H1 (cell line): ENCODE measurements at regions not wholly inside any gene's neighbourhood (a gene's known extent, or its start where the extent isn't known, plus 50 kb on each side); places are given as distances from the start of the nearest gene placed in this dataset.

Experiments used
- CTCF ChIA-PET: fragments of 300-600 bp; sonication (Branson Sonifier 250); formaldehyde crosslinking; loops from one replicate; lab custom pipeline; 2021; ENCODE audit not compliant: partially characterized antibody; lab: Charles Lee
- POLR2A ChIA-PET: fragments of 300-600 bp; sonication (Branson Sonifier 250); formaldehyde crosslinking; loops from one replicate; lab custom pipeline; 2021; ENCODE audit warnings: inconsistent platforms; ENCODE audit not compliant: partially characterized antibody; lab: Charles Lee
- DNase-seq, 2 experiments: peaks; one replicate each; pipeline versions ENCODE4 v3.0.0 to v3.0.0-alpha.2; 2010 to 2022; ENCODE audit warnings: low spot score in 2 of 2, low read depth in 1 of 2, mixed read lengths in 1 of 2
- FAIRE-seq: peaks from 2 replicates; lab custom pipeline; 2011; peaks lifted over from hg19 to GRCh38; lab: Jason Lieb, UNC
- H2AFZ ChIP-seq: 2 replicates; pipeline ENCODE4 v1.8.1; 2012; ENCODE audit warnings: low read length, inconsistent platforms
- H2AK5ac ChIP-seq: 2 replicates; pipeline ENCODE4 v1.6.1; 2013; ENCODE audit warnings: low read depth, low read length
- H2BK120ac ChIP-seq: replicated peaks from 2 replicates; pipeline ENCODE3; 2013; ENCODE audit warnings: low read depth, low read length, inconsistent platforms
- H2BK12ac ChIP-seq: 2 replicates; pipeline ENCODE4 v1.6.1; 2013; ENCODE audit warnings: low read depth, low read length
- H2BK15ac ChIP-seq: 2 replicates; pipeline ENCODE4 v1.6.1; 2013; ENCODE audit warnings: low read length
- H2BK20ac ChIP-seq: 2 replicates; pipeline ENCODE4 v1.6.1; 2013; ENCODE audit warnings: low read length
- H2BK5ac ChIP-seq: 2 replicates; pipeline ENCODE4 v1.6.1; 2013; ENCODE audit warnings: low read depth, low read length
- H3K14ac ChIP-seq: 2 replicates; pipeline ENCODE4 v1.6.1; 2013; ENCODE audit warnings: inconsistent platforms; ENCODE audit not compliant: insufficient read length
- H3K18ac ChIP-seq: 2 replicates; pipeline ENCODE4 v1.6.1; 2013; ENCODE audit warnings: low read length; ENCODE audit errors: extremely low read depth
- H3K23ac ChIP-seq: 2 replicates; pipeline ENCODE4 v1.6.1; 2013; ENCODE audit warnings: inconsistent platforms; ENCODE audit not compliant: insufficient read length
- H3K23me2 ChIP-seq: 2 replicates; pipeline ENCODE4 v1.6.1; 2013; ENCODE audit warnings: low read depth, low read length
- H3K27ac ChIP-seq: 2 replicates; pipeline ENCODE4 v1.6.1; 2011; ENCODE audit warnings: low read depth, low read length, inconsistent platforms
- H3K27me3 ChIP-seq, 4 experiments: replicated peaks in 1 of 4; 1 replicate in 1 of 4; 2 replicates in 3 of 4; pipeline versions ENCODE4 v1.6.1 to v1.8.1; 2011 to 2013; ENCODE audit warnings: low read length in 3 of 4, mild to moderate bottlenecking in 3 of 4, inconsistent platforms in 2 of 4, mixed read lengths in 2 of 4, moderate library complexity in 1 of 4; ENCODE audit not compliant: control insufficient read depth in 3 of 4, insufficient read depth in 3 of 4; ENCODE audit errors: extremely low read depth in 1 of 4
- H3K36me3 ChIP-seq, 4 experiments: 2 replicates each; pipeline versions ENCODE4 v1.6.1 to v1.8.1; 2011 to 2013; ENCODE audit warnings: mild to moderate bottlenecking in 4 of 4, low read length in 3 of 4, moderate library complexity in 2 of 4, control low read depth in 1 of 4, inconsistent platforms in 1 of 4; ENCODE audit not compliant: insufficient read depth in 4 of 4, control insufficient read depth in 2 of 4
- H3K4ac ChIP-seq: replicated peaks from 2 replicates; pipeline ENCODE3; 2013; ENCODE audit warnings: low read length, low read depth, mixed read lengths, inconsistent platforms; ENCODE audit not compliant: insufficient read length
- H3K4me1 ChIP-seq, 4 experiments: replicated peaks in 1 of 4; 1 replicate in 1 of 4; 2 replicates in 3 of 4; pipeline versions ENCODE4 v1.6.1 to v1.8.1; 2011 to 2013; ENCODE audit warnings: low read length in 3 of 4, inconsistent platforms in 2 of 4, mixed read lengths in 1 of 4; ENCODE audit not compliant: insufficient read depth in 4 of 4, control insufficient read depth in 3 of 4
- H3K4me2 ChIP-seq, 2 experiments: 2 replicates each; pipeline versions ENCODE4 v1.6.1 to v1.8.1; 2011 to 2013; ENCODE audit warnings: low read depth in 2 of 2, low read length in 2 of 2, control low read depth in 1 of 2, inconsistent platforms in 1 of 2, mild to moderate bottlenecking in 1 of 2; ENCODE audit not compliant: insufficient read depth in 1 of 2
- H3K4me3 ChIP-seq, 4 experiments: fragments of 200-600, 300-600 bp in 1 of 4; sonication (generic), shearing (Covaris generic), sonication (Bioruptor Twin) in 1 of 4; 2 replicates each; pipeline versions ENCODE4 v1.5.1 to v1.8.1; 2011 to 2016; ENCODE audit warnings: low read length in 4 of 4, low read depth in 3 of 4, control low read depth in 2 of 4, inconsistent platforms in 2 of 4, mild to moderate bottlenecking in 2 of 4, mixed read lengths in 1 of 4, moderate library complexity in 1 of 4; ENCODE audit not compliant: insufficient read depth in 2 of 4; ENCODE audit errors: extremely low read depth in 1 of 4
- H3K56ac ChIP-seq: replicated peaks from 2 replicates; pipeline ENCODE3; 2013; ENCODE audit warnings: low read depth, mild to moderate bottlenecking, mixed read lengths, low read length, inconsistent platforms; ENCODE audit not compliant: insufficient read length
- H3K79me1 ChIP-seq: 2 replicates; pipeline ENCODE4 v1.6.1; 2013; ENCODE audit warnings: low read depth, low read length, control low read depth
- H3K79me2 ChIP-seq, 2 experiments: 2 replicates each; pipeline versions ENCODE4 v1.6.1 to v1.8.1; 2012 to 2013; ENCODE audit warnings: low read length in 2 of 2, mild to moderate bottlenecking in 2 of 2, inconsistent platforms in 1 of 2; ENCODE audit not compliant: insufficient read depth in 2 of 2, control insufficient read depth in 1 of 2
- H3K9ac ChIP-seq, 4 experiments: replicated peaks in 1 of 4; 1 replicate in 1 of 4; 2 replicates in 3 of 4; pipeline versions ENCODE4 v1.6.1 to v1.8.1; 2011 to 2013; ENCODE audit warnings: low read depth in 3 of 4, low read length in 3 of 4, control low read depth in 2 of 4, mild to moderate bottlenecking in 2 of 4, moderate library complexity in 2 of 4, inconsistent platforms in 1 of 4; ENCODE audit errors: extremely low read depth in 1 of 4
- H3K9me3 ChIP-seq, 2 experiments: 2 replicates each; pipeline versions ENCODE4 v1.6.1 to v1.8.1; 2012 to 2013; ENCODE audit warnings: mild to moderate bottlenecking in 2 of 2, moderate library complexity in 2 of 2, control low read depth in 1 of 2, inconsistent platforms in 1 of 2, low read depth in 1 of 2, low read length in 1 of 2, mixed read lengths in 1 of 2; ENCODE audit not compliant: insufficient read depth in 2 of 2
- H4K20me1 ChIP-seq, 2 experiments: replicated peaks in 1 of 2; 2 replicates each; pipeline versions ENCODE3 to v1.8.1; 2011 to 2013; ENCODE audit warnings: inconsistent platforms in 2 of 2, low read length in 2 of 2, mild to moderate bottlenecking in 1 of 2; ENCODE audit not compliant: insufficient read depth in 2 of 2, control insufficient read depth in 1 of 2
- H4K5ac ChIP-seq: 2 replicates; pipeline ENCODE4 v1.6.1; 2013; ENCODE audit warnings: low read length, low read depth, mixed read lengths, inconsistent platforms; ENCODE audit not compliant: insufficient read length
- H4K8ac ChIP-seq: 2 replicates; pipeline ENCODE4 v1.8.0; 2013; ENCODE audit warnings: mild to moderate bottlenecking, moderate library complexity, low read length, inconsistent platforms; ENCODE audit not compliant: insufficient read depth; ENCODE audit errors: extremely low read depth
- H4K91ac ChIP-seq: replicated peaks from 2 replicates; pipeline ENCODE3; 2013; ENCODE audit warnings: low read length, mixed read lengths, inconsistent platforms; ENCODE audit not compliant: insufficient read length
- CREB1 ChIP-seq: IDR thresholded peaks from 2 replicates; pipeline ENCODE4 v1.6.1; 2012; ENCODE audit warnings: inconsistent platforms
- HDAC6 ChIP-seq: IDR thresholded peaks from one replicate; pipeline ENCODE4 v1.7.1; 2012; ENCODE audit warnings: low read depth, mild to moderate bottlenecking, inconsistent platforms, low read length, moderate library complexity
- JUN ChIP-seq: IDR thresholded peaks from 2 replicates; pipeline ENCODE4 v1.6.1; 2011; ENCODE audit warnings: low read depth, mild to moderate bottlenecking, improper control_type of control experiment, low read length
- KDM5A ChIP-seq: fragments of 200-600 bp; IDR thresholded peaks from 2 replicates; pipeline ENCODE4 v1.7.1; 2012; ENCODE audit warnings: mild to moderate bottlenecking, low read length, inconsistent platforms, mixed read lengths
- PHF8 ChIP-seq: fragments of 200-600 bp; sonication (generic); conservative IDR thresholded peaks from 2 replicates; pipeline ENCODE4 v1.7.1; 2012; ENCODE audit warnings: low read depth, mild to moderate bottlenecking, inconsistent platforms, low read length, moderate library complexity
- RNF2 ChIP-seq: fragments of 200-900, 300-1000 bp; sonication (generic); IDR thresholded peaks from 2 replicates; pipeline ENCODE4 v1.7.1; 2016; ENCODE audit warnings: borderline replicate concordance, low read depth, mild to moderate bottlenecking, antibody characterized with exemption, low read length; ENCODE audit not compliant: poor library complexity, severe bottlenecking; ENCODE audit errors: missing control alignments
- SIRT6 ChIP-seq: IDR thresholded peaks from one replicate; pipeline ENCODE4 v1.7.1; 2012; ENCODE audit warnings: low read length, inconsistent platforms
- SP1 ChIP-seq: IDR thresholded peaks from 2 replicates; pipeline ENCODE4 v1.6.1; 2011; ENCODE audit warnings: low read depth, low read length
- SP4 ChIP-seq: IDR thresholded peaks from 2 replicates; pipeline ENCODE4 v1.6.1; 2012; ENCODE audit warnings: low read length, inconsistent platforms
- SRF ChIP-seq: IDR thresholded peaks from 2 replicates; pipeline ENCODE4 v1.6.1; 2011; ENCODE audit warnings: mild to moderate bottlenecking, low read depth, low read length, moderate library complexity
- TEAD4 ChIP-seq: IDR thresholded peaks from 2 replicates; pipeline ENCODE4 v1.6.1; 2012; ENCODE audit warnings: low read depth, low read length, inconsistent platforms, mixed read lengths
- WGBS, 2 experiments: shearing (Covaris generic) in 1 of 2; methylation state at CpG; one replicate each; pipeline versions ENCODE4 v1.1.6 to v1.1.7; 2013 to 2015; ENCODE audit warnings: low lambda C conversion rate in 2 of 2, mixed read lengths in 2 of 2, inconsistent platforms in 1 of 2, low coverage in 1 of 2, missing lambda C conversion rate in 1 of 2; ENCODE audit not compliant: insufficient replicate concordance in 2 of 2, insufficient coverage in 1 of 2, insufficient read length in 1 of 2; ENCODE audit errors: extremely low coverage in 1 of 2, missing lambda C conversion rate in 1 of 2; 5-methylcytosine and 5-hydroxymethylcytosine counted together
- TF ChIP-seq, protein P1 (sequence below): IDR thresholded peaks from 2 replicates; pipeline ENCODE4 v1.6.1; 2011; ENCODE audit warnings: low read length, improper control_type of control experiment
- TF ChIP-seq, protein P2 (sequence below): IDR thresholded peaks from 2 replicates; pipeline ENCODE4 v1.6.1; 2012; ENCODE audit warnings: inconsistent platforms
- TF ChIP-seq, protein P3 (sequence below): IDR thresholded peaks from 2 replicates; pipeline ENCODE4 v1.6.1; 2011; ENCODE audit warnings: low read depth, mild to moderate bottlenecking, low read length; ENCODE audit not compliant: insufficient read depth

DNA sequence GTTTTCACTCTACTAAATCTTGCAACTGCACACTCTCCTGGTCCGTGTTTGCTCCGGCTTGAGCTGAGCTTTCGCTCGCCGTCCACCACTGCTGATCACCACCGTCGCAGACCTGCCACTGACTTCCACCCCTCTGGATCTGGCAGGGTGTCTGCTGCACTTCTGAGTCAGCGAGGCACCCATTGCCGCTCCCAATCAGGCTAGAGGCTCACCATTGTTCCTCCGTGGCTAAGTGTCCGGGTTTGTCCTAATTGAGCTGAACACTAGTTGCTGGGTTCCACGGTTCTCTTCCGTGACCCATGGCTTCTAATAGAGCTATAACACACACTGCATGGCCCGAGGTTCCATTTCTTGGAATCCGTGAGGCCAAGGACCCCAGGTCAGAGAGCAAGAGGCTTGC lies 98.6 kb upstream of the GPR6 start:
- no peak overlapping the region for H4K8ac ChIP-seq
- H3K23me2 ChIP-seq, result no peaks in the 10 kb centered on the region
- no peaks in the 10 kb centered on the region for H3K27me3 ChIP-seq
- FAIRE-seq (no peak), DNase-seq (no peak)
- H3K4ac ChIP-seq, result no peak overlapping the region
- no peak overlapping the region for H4K5ac ChIP-seq
- no peak overlapping the region for H2BK12ac ChIP-seq
- H2BK5ac ChIP-seq, result no peak overlapping the region; the same call in 1 of the 2 replicates
- H2AFZ ChIP-seq, result no peak overlapping the region
- POLR2A ChIA-PET, result interaction anchor here (1.7 kb wide), 1 partner anchor 10 kb away, joined by 4 read pairs; no protein-coding TSS in a partner anchor
- CTCF ChIA-PET, result no interaction called here
- 88% methylated on average over 15 of the region's 15 CpGs; no CpG with 5 or more reads in 1 of the 2 experiments for WGBS, 2 experiments
- no peak overlapping the region for H2BK20ac ChIP-seq
- H3K14ac ChIP-seq, result no peak overlapping the region
- no peak overlapping the region for H3K4me3 ChIP-seq
- H3K18ac ChIP-seq, result no peak overlapping the region
- no peak overlapping the region for H3K27ac ChIP-seq
- no peaks in the 10 kb centered on the region for H4K20me1 ChIP-seq
- peaks cover 6 to 9% of the 10 kb centered on the region in 2 experiments; a peak in 3 of 4 replicates for H3K9me3 ChIP-seq
- no peak overlapping the region for H3K56ac ChIP-seq
- no peak overlapping the region for H2AK5ac ChIP-seq
- H4K91ac ChIP-seq, result no peak overlapping the region
- no peaks in the 10 kb centered on the region for H3K36me3 ChIP-seq
- peak overlapping the region; percentile 46; the same call in 1 of the 2 replicates for H2BK15ac ChIP-seq
- H3K4me2 ChIP-seq, result no peak overlapping the region
- H3K79me1 ChIP-seq, result no peaks in the 10 kb centered on the region
- H3K79me2 ChIP-seq, result no peaks in the 10 kb centered on the region
- H3K4me1 ChIP-seq, result no peaks in the 10 kb centered on the region
- no peak overlapping the region for H2BK120ac ChIP-seq
- H3K9ac ChIP-seq, result no peak overlapping the region
- no peak overlapping the region for H3K23ac ChIP-seq
- TF ChIP-seq, protein P1, sequence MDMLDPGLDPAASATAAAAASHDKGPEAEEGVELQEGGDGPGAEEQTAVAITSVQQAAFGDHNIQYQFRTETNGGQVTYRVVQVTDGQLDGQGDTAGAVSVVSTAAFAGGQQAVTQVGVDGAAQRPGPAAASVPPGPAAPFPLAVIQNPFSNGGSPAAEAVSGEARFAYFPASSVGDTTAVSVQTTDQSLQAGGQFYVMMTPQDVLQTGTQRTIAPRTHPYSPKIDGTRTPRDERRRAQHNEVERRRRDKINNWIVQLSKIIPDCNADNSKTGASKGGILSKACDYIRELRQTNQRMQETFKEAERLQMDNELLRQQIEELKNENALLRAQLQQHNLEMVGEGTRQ, result no peak
- TF ChIP-seq PHF8 (no peak), KDM5A (no peak), SP4 (no peak), CREB1 (no peak), SRF (no peak), SIRT6 (no peak), JUN (no peak), TEAD4 (no peak), RNF2 (no peak), HDAC6 (no peak), SP1 (no peak)
- TF ChIP-seq, protein P2, sequence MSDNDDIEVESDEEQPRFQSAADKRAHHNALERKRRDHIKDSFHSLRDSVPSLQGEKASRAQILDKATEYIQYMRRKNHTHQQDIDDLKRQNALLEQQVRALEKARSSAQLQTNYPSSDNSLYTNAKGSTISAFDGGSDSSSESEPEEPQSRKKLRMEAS, result no peak
- TF ChIP-seq, protein P3, sequence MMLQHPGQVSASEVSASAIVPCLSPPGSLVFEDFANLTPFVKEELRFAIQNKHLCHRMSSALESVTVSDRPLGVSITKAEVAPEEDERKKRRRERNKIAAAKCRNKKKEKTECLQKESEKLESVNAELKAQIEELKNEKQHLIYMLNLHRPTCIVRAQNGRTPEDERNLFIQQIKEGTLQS, result no peak
